ENCODE measurements at regions not wholly inside any gene's neighbourhood (a gene's known extent, or its start where the extent isn't known, plus 50 kb on each side); places are given as distances from the start of the nearest gene placed in this dataset.

DNA sequence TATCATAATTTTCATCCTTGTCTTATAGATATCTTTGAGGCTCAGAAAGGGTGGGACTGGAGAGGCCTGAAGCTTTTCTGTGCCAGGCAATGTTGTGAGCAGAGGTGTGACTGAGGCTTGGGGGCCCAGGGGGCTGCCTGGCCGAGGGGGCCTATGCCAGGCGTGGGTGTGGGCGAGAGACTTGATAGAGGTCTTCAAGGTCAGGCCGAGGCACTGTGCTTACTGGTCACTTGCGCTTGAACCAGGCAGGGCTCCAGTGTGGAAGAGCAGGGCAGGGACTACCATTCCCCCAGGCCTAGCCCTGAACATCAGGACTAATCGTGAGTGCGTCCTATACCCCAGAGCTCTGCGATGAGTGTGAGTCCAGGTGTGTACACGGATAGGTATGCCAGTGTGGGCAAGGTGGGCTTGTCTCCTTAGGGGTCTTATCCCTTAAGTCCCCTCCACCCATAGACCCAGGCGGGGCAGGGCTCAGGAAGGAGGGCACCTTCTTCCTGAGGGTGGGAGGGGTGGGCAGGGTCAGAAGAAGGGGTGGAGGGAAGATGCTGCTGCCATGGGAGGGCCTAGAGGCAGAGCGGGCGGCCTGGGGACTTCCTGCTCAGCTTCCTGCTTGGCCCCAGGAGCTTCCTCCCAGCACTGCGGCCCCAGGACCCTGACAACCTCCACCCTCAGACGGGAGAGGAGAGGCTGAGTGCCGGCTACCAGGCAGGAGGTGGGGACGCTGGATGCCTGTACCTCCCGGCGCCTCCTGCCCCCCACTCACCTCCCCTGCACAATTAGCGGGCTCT lies 84.7 kb downstream of the LINGO1 start:
- DNase-seq (ENCODE audit: low spot score): no peak
- no peak overlapping the region for H3K27ac ChIP-seq
- CTCF ChIA-PET: interaction anchor here (0.8 to 1.4 kb wide), 2 partner anchors 10 to 51 kb away, joined by 3 to 4 read pairs; no protein-coding TSS in a partner anchor
- TF ChIP-seq, protein P1, sequence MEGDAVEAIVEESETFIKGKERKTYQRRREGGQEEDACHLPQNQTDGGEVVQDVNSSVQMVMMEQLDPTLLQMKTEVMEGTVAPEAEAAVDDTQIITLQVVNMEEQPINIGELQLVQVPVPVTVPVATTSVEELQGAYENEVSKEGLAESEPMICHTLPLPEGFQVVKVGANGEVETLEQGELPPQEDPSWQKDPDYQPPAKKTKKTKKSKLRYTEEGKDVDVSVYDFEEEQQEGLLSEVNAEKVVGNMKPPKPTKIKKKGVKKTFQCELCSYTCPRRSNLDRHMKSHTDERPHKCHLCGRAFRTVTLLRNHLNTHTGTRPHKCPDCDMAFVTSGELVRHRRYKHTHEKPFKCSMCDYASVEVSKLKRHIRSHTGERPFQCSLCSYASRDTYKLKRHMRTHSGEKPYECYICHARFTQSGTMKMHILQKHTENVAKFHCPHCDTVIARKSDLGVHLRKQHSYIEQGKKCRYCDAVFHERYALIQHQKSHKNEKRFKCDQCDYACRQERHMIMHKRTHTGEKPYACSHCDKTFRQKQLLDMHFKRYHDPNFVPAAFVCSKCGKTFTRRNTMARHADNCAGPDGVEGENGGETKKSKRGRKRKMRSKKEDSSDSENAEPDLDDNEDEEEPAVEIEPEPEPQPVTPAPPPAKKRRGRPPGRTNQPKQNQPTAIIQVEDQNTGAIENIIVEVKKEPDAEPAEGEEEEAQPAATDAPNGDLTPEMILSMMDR (conservative IDR thresholded peaks at IDR 0.05; ENCODE audit: low read depth): no peak
- POLR2A ChIA-PET (ENCODE audit: low non-redundant PET): no interaction called here

DNA sequence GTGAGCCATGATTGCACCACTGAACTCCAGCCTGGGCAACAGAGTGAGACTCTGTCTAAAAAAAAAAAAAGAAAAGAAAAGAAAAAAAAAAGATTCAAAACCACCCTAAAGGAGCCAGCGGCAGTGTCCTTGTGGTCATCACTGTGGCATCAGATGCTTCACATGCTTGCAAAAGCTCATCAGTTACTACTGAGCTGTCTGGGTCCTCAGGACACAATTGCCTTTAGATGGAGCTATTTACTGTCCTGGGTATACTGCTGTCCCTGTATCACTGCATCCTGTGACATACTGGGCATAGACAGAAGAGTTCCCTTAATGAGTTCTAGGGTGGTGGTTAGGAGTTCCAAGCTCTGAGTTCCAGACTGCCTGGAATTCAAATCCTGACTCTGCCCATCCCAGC lies 85.8 kb downstream of the LINGO1 start:
- TF ChIP-seq, protein P1 (conservative IDR thresholded peaks at IDR 0.05; ENCODE audit: low read depth): no peak
- no peak for DNase-seq (ENCODE audit: low spot score)
- H3K27ac ChIP-seq: no peak overlapping the region
- ChIA-PET POLR2A (ENCODE audit: low non-redundant PET) (interaction anchor here (0.6 kb wide), 1 partner anchor 25 kb away, joined by 3 read pairs; no protein-coding TSS in a partner anchor), CTCF (interaction anchor here (0.6 kb wide), 1 partner anchor 275 kb away, joined by 3 read pairs; no protein-coding TSS in a partner anchor)

DNA sequence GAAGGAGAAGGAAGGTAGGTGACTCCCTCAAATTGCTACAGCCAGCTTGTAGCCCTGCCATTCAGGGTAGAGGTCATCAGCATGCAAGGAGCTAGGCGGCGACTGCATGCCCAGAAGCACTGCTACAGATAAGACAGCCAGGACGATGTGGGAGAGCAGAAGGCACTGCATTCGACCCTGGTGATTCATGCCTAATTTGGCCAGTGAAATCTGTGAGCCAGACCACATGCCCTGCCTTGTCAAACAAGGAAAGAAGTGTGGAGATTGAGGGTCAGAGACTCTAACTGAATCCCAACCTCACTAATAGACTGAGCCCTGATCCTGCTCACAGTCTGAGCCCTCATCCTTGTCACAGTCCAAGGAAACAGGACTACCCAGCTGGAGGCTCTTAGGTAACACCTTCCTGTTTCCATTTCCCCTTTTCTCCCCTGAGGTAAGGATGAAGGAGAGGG lies 86.6 kb downstream of the LINGO1 start:
- H3K27ac ChIP-seq: no peak overlapping the region; the same call in 1 of the 2 replicates
- ChIA-PET POLR2A (ENCODE audit: low non-redundant PET) (interaction anchor here (0.6 kb wide), 1 partner anchor 25 kb away, joined by 3 read pairs; no protein-coding TSS in a partner anchor), CTCF (interaction anchor here (1.0 kb wide), 1 partner anchor 87 kb away, joined by 3 read pairs; no protein-coding TSS in a partner anchor)
- peak; percentile 44 for DNase-seq (ENCODE audit: low spot score)
- TF ChIP-seq, protein P1 (conservative IDR thresholded peaks at IDR 0.05; ENCODE audit: low read depth): no peak

DNA sequence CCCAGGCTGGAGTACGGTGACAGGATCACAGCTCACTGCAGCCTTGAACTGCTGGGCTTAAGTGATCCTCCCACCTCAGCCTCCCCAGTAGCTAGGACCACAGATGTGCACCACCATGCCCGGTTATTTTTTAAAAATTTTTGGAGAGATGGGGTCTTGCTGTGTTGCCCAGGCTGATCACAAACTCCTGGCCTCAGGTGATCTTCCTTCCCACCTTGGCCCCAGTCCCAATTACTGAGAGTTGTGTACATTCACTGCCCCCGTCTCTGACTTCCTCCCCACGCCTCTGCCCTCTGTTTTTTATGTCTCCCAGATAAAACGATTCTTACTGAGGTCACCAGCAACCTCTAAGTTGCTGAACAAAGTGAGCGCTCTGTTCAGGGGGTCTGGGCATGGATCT lies 87.7 kb downstream of the LINGO1 start:
- CTCF ChIA-PET: interaction anchor here (0.9 kb wide), 1 partner anchor 340 kb away, joined by 3 read pairs; no protein-coding TSS in a partner anchor
- POLR2A ChIA-PET (ENCODE audit: low non-redundant PET): no interaction called here

DNA sequence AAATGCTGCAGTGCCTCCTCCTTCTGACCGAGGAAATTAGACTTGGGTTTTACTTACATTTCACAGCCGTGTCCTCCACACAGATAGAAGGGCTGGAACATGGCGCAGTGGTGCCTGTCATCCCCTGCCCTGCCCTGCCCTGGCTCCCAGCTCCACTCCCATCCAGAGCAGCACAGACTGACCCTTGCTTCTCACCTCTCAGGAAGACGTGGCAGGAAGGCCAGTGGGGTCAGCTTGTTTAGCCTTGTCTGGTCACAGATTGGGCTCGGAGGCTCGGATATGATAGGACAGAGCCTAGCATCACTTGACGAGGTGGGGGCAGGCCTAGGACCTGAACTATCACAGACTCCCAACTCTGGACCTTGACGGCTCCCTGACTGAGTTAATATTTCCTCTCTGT lies 88.5 kb downstream of the LINGO1 start:
- CTCF ChIA-PET: interaction anchor here (0.6 to 2.5 kb wide), 18 partner anchors 12 to 884 kb away, joined by 3 to 28 read pairs (median 8); partner anchors contain the start of gene HMG20A
- H3K27ac ChIP-seq: no peak overlapping the region
- TF ChIP-seq, protein P1 (conservative IDR thresholded peaks at IDR 0.05; ENCODE audit: low read depth): no peak
- POLR2A ChIA-PET (ENCODE audit: low non-redundant PET): no interaction called here
- DNase-seq (ENCODE audit: low spot score): no peak

More for the DNA sequence above, 87.7 kb downstream of the LINGO1 start:
- TF ChIP-seq, protein P1 (conservative IDR thresholded peaks at IDR 0.05; ENCODE audit: low read depth): no peak
- no peak for DNase-seq (ENCODE audit: low spot score)
- no peak overlapping the region for H3K27ac ChIP-seq

DNA sequence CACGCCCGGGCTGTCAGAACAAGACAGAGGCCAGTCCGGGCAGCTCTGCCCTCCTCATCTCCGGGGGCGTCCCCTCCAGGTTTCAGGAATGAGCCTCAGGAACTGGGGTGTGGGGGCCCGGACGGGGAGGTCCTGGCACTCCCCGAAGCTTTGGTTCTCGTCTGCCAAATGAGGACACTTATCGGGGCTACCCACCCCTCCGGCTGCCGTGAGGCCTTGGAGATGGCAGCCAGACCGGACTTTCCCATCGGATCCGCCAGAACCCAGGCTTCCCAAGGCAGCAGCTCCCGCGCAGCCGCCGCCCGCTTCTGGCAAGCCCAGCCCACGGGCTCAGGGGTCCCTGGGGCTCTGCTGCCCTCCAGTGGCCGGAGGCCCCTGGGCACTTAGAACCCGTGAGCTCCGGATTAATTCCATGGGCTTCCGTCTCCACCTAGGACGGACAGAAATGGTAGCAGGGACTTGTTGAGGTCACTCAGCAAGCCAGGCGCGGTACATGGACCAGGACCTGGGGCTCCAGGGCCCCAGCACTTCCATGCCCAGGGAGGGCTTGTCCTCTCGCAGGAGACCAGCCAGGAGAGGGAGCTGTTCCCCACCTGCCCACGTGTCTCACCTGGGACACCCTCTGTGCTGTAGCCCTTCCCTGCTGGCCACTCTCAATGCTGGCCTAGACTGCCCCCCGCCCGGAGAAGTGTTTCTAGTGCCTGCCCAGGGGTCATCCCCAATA lies 89.4 kb downstream of the LINGO1 start:
- TF ChIP-seq, protein P1 (conservative IDR thresholded peaks at IDR 0.05; ENCODE audit: low read depth): peak; percentile 98
- peak overlapping the region; percentile 76 for H3K27ac ChIP-seq
- DNase-seq (ENCODE audit: low spot score): peak; percentile 90
- ChIA-PET POLR2A (ENCODE audit: low non-redundant PET) (interaction anchor here (0.8 kb wide), 1 partner anchor 46 kb away, joined by 3 read pairs; no protein-coding TSS in a partner anchor), CTCF (interaction anchor here (0.5 to 2.5 kb wide), 47 partner anchors 11 to 640 kb away, joined by 3 to 28 read pairs (median 4); partner anchors contain the start of gene HMG20A)
